Activated T-cell treated with anti-CD3 and anti-CD28 coated beads, Interleukin-2, amount 50 U/mL, for 72 hours (primary cell): ENCODE measurements at regions not wholly inside any gene's neighbourhood (a gene's known extent, or its start where the extent isn't known, plus 50 kb on each side); places are given as distances from the start of the nearest gene placed in this dataset.

ENCODE experiments used
- ATAC-seq, 2 donors: fragments of 150-1000 bp; cut with Tn5 transposase; replicated peaks in 1 of 2; 2 replicates each; pipeline ENCODE4 v1.10.0; 2021; ENCODE audit warnings: moderate library complexity in 2 of 2, mild to moderate bottlenecking in 1 of 2
- DNase-seq, 2 donors: peaks; one replicate each; pipeline ENCODE4 v3.0.0; 2021 to 2022; ENCODE audit warnings: mixed read lengths in 1 of 2
- H3K27ac Mint-ChIP-seq: one replicate; pipeline ENCODE4 v1.8.0; 2022; ENCODE audit warnings: mild to moderate bottlenecking, moderate library complexity, mixed read lengths
- H3K27me3 Mint-ChIP-seq: one replicate; pipeline ENCODE4 v1.8.0; 2022; ENCODE audit warnings: low read depth, mixed read lengths
- H3K36me3 Mint-ChIP-seq, 2 donors: one replicate each; pipeline ENCODE4 v1.8.0; 2022; ENCODE audit warnings: mixed read lengths in 2 of 2, mild to moderate bottlenecking in 1 of 2; ENCODE audit not compliant: insufficient read depth in 2 of 2
- H3K4me1 Mint-ChIP-seq: one replicate; pipeline ENCODE4 v1.8.0; 2022; ENCODE audit warnings: low read depth, mixed read lengths
- H3K4me3 Mint-ChIP-seq, 2 donors: one replicate each; pipeline ENCODE4 v1.8.0; 2022; ENCODE audit warnings: mild to moderate bottlenecking in 2 of 2, mixed read lengths in 2 of 2, moderate library complexity in 2 of 2
- H3K9me3 Mint-ChIP-seq, 2 donors: one replicate each; pipeline ENCODE4 v1.8.0; 2022; ENCODE audit warnings: mixed read lengths in 2 of 2

DNA sequence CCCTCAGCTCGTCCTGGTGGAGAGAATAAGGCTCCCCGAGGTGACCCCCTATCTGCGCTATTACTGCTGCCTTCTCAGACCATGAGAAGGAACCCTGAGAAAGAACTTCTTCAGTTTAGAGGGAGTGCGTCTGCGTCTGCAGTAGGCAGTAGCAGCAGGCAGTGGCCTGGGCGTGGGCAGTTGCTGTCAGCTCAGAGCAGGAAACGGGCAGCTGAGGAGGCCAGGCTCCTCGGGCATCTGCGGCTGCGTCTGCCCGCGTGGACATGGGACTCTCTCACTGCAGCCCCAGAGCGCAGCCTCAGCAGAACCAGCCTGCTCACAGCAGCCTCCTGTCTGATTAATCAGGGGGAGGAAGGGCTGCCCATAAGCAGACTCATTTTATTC is 49.8 kb upstream of the FCN1 start:
- Mint-ChIP-seq H3K36me3 (no peaks in the 10 kb centered on the region), H3K27me3 (peaks cover 8% of the 10 kb centered on the region), H3K27ac (no peak overlapping the region), H3K9me3 (no peaks in the 10 kb centered on the region), H3K4me3 (no peak overlapping the region), H3K4me1 (no peaks in the 10 kb centered on the region)
- DNase-seq = no peak
- ATAC-seq = no peak

DNA sequence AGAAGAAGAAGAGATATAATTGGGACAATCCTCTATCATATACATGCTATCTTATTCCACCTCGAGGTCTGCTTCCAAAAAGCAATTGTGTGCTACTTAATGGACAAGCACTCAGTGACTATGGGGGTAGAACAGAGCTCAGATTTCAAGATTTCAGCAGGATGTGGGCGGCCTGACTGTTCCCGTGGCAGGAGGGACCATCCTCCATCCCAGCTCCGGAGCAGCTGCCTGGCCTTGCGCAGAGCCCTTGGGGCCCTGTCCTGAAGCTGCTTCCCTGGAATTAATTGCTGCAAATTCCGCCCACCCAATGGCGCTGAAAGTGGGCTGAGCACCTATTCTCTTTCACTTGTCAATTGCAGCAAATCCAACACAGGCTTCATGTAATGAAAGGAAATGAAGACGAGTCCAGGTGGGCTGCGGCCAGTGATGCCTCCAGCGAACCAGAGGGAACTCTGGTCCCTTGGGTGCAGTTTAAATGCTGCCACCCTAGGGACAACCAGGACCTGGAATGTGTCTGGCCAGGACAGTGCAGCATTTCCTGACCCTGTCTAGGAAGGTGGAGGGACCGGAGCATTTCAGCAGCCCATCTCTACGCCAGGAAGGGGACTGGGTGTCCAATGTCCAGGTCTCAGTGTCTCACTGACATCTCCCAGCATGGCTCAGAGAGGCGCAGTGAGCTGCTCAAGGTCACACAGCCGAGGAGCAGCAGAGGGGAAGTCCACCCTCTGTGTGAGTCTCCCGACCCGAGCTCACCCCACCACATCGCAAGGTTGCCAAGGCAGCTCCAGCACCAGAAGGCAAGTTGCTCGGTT is 50.5 kb upstream of the FCN1 start:
- Mint-ChIP-seq H3K9me3 (no peaks in the 10 kb centered on the region), H3K36me3 (no peaks in the 10 kb centered on the region), H3K27ac (no peak overlapping the region), H3K27me3 (peaks cover 14% of the 10 kb centered on the region), H3K4me1 (no peaks in the 10 kb centered on the region), H3K4me3 (no peak overlapping the region)
- ATAC-seq (no peak), DNase-seq (no peak)

DNA sequence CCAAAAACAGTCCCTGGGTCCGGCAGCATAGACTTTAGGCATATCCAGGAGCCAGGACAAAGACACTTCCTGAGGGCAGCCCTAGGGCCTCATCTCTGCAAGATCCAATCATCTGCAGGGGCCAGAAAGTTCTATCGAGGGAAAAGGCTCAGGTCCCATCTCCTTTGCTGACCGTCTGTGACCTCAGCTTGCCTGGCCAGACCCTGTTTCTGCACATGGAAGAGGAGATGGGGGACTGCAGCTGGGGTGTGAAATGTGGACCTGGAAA is 51.0 kb upstream of the FCN1 start:
- ATAC-seq (no peak), DNase-seq (no peak)
- H3K36me3 Mint-ChIP-seq = no peaks in the 10 kb centered on the region
- peaks cover 15% of the 10 kb centered on the region for H3K27me3 Mint-ChIP-seq
- no peak overlapping the region for H3K27ac Mint-ChIP-seq
- no peaks in the 10 kb centered on the region for H3K4me1 Mint-ChIP-seq
- H3K4me3 Mint-ChIP-seq = no peak overlapping the region
- H3K9me3 Mint-ChIP-seq = no peaks in the 10 kb centered on the region

DNA sequence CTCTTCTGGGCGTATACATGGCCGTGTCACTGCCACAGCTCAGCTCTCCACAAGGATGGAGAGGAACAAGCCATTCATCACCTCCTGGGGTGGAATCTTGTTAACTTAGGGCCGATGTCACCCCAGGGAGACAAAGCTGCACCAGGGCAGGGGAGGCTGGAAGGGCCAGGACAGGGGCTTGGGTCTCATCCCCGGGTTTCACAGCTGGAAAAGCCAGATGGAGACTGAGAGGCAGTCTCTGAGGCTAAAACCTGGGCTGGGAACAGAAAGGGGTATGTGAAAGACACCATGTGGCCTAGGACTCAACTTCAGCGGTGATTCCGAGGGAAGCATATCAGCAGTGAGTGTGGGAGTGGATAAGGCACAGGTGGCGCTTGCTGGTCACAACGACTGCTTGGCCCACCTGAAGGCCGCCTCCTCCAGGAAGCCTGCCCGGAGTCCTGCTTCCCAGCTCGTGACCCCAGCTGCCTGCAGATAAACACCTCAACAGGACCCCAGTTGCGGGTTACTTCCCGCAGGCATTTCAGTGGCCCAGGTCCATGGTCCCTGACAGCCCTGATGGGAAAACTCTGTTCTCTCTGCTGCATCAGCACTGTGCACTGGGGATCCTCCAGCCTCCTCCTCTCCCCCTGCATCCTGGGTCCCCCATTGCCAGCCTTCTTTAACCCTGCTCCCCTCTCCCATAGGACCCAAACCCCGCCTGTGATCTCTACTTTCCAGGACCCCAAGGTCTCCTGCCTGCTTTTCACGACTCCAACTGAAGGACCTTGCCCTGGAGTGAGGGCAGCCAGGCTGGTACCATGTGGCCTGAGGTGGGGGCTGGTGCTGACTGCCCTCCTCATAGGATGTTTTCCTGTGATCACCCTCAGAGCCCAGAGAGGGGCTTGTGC is 51.7 kb upstream of the FCN1 start:
- H3K36me3 Mint-ChIP-seq = no peaks in the 10 kb centered on the region
- H3K4me1 Mint-ChIP-seq = no peaks in the 10 kb centered on the region
- DNase-seq (no peak), ATAC-seq (no peak)
- no peak overlapping the region for H3K4me3 Mint-ChIP-seq
- no peaks in the 10 kb centered on the region for H3K9me3 Mint-ChIP-seq
- no peak overlapping the region for H3K27ac Mint-ChIP-seq
- H3K27me3 Mint-ChIP-seq = peaks cover 22% of the 10 kb centered on the region

DNA sequence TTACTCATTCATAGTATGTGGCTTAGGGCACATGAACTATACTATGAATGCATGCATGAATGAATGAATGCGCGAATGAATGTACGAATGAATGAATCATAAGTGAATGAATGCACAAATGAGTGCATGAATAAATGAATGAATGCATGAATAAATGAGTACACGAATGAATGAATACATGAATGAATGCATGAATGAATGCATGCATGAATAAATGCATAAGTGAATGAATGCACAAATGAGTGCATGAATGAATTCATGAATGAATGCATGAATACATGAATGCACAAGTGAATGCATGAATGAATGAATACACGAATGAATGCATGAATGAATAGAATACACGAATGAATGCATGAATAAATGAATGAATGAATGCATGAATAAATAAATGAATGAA is 52.5 kb upstream of the FCN1 start:
- ATAC-seq (no peak), DNase-seq (no peak)
- Mint-ChIP-seq H3K27ac (no peak overlapping the region), H3K36me3 (no peaks in the 10 kb centered on the region), H3K9me3 (no peaks in the 10 kb centered on the region), H3K4me3 (no peak overlapping the region), H3K4me1 (no peaks in the 10 kb centered on the region), H3K27me3 (peaks cover 23% of the 10 kb centered on the region)

DNA sequence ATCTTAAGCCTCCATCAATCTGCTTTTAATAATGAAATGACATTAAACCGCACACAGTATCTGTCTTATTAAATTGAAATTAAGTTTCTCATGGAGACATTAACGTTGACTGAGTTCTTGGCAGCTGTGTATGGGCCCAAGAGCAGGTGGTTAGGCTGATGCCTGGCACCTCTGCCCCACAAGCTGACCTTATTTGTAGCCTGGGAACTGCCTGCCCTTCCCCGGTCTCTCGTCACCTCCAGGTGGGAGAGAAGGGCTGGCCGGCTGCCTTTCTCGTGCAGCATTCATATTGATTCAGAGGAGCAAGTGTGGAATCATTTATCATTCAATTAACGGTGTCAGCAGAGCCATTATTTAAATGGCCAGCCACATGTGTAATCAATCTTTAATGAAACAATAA is 53.0 kb upstream of the FCN1 start:
- Mint-ChIP-seq H3K4me3 (no peak overlapping the region), H3K9me3 (no peaks in the 10 kb centered on the region), H3K27ac (no peak overlapping the region), H3K4me1 (no peaks in the 10 kb centered on the region), H3K36me3 (no peaks in the 10 kb centered on the region), H3K27me3 (peaks cover 23% of the 10 kb centered on the region)
- ATAC-seq (no peak), DNase-seq (no peak)

DNA sequence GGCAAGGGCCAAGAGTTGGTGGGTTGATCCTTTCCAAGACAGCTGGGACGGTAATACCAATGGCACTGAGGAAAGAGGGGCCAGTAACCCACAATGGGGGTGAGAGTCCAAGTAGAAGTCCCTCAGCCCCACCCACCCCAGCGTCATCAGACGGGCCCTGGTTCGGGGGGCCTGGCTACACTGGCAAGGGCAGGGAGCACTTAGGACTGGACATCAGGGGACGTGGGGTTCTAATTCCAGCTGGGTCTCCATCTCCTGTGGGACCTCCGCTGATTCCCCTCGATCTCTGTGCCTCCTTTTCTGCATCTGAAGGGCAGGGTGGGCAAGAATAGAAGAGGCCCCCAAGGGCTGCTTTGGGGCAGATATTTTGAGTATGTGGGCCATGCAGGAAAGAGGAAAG is 53.5 kb upstream of the FCN1 start:
- DNase-seq (no peak), ATAC-seq (no peak)
- Mint-ChIP-seq H3K27ac (no peak overlapping the region), H3K4me3 (no peak overlapping the region), H3K27me3 (peaks cover 23% of the 10 kb centered on the region), H3K36me3 (no peaks in the 10 kb centered on the region), H3K4me1 (no peaks in the 10 kb centered on the region), H3K9me3 (no peaks in the 10 kb centered on the region)

DNA sequence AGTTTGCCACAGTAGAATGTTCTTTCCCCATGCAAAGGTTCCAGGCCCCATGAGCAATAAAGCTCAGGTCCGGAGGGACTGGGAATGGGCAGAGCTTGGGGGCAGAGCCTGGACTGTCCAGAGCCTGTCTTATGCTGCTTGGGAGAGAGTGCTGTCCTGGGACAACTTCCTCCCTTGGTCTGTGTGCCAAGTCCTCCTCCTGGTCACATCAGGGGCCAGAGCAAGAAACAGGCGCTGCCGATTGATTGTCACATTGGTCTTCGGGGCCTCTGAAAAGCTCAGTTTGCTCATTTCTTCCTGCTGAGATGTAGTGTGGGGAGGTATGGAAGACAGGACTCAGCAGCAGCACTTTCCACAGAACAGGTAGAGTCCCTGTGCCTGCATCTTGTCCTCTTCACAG is 54.0 kb upstream of the FCN1 start:
- H3K4me1 Mint-ChIP-seq = no peaks in the 10 kb centered on the region
- H3K27ac Mint-ChIP-seq = no peak overlapping the region
- no peaks in the 10 kb centered on the region for H3K36me3 Mint-ChIP-seq
- no peaks in the 10 kb centered on the region for H3K9me3 Mint-ChIP-seq
- H3K27me3 Mint-ChIP-seq = peaks cover 23% of the 10 kb centered on the region
- DNase-seq (no peak), ATAC-seq (no peak)
- no peak overlapping the region for H3K4me3 Mint-ChIP-seq

DNA sequence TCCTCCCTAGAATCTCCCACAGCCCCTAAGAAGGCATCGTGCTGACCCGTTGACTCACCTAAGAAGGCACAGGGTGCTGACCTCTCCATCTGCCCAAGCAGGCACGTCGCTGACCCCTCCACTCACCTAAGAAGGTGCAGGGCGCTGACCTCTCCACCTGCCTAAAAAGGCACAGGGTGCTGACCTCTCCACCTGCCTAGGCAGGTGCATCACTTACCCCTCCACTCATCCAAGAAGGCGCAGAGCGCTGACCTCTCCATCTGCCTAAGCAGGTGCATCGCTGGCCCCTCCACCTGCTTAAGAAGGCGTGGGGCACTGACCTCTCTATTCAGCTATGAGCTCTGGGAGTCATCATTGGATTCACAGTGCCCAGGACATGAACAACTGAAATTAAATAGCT is 54.4 kb upstream of the FCN1 start:
- no peaks in the 10 kb centered on the region for H3K4me1 Mint-ChIP-seq
- H3K27me3 Mint-ChIP-seq = peaks cover 23% of the 10 kb centered on the region
- H3K36me3 Mint-ChIP-seq = no peaks in the 10 kb centered on the region
- H3K27ac Mint-ChIP-seq = no peak overlapping the region
- no peaks in the 10 kb centered on the region for H3K9me3 Mint-ChIP-seq
- H3K4me3 Mint-ChIP-seq = no peak overlapping the region
- DNase-seq = no peak
- no peak for ATAC-seq

DNA sequence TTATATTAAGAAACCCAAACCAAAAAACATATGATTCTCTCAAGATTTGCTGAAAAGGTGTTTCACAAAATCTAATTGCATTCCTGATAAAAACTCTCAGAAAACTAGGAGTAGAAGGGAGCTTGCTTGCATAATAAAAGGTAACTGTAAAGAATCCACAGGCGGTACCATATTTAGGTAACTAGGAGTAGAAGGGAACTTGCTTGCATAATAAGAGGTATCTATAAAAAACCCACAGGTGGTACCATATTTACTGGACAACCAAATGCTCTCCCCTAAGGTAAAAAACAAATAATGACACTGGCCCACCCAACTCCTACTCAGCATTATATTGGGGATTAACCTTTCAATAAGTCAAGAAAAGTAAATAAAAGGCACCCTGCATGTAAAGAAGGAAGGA is 57.5 kb upstream of the FCN1 start:
- Mint-ChIP-seq H3K27ac (no peak overlapping the region), H3K27me3 (peaks cover 17% of the 10 kb centered on the region), H3K4me3 (no peak overlapping the region), H3K4me1 (no peaks in the 10 kb centered on the region), H3K9me3 (no peaks in the 10 kb centered on the region), H3K36me3 (no peaks in the 10 kb centered on the region)
- no peak for ATAC-seq
- no peak for DNase-seq

DNA sequence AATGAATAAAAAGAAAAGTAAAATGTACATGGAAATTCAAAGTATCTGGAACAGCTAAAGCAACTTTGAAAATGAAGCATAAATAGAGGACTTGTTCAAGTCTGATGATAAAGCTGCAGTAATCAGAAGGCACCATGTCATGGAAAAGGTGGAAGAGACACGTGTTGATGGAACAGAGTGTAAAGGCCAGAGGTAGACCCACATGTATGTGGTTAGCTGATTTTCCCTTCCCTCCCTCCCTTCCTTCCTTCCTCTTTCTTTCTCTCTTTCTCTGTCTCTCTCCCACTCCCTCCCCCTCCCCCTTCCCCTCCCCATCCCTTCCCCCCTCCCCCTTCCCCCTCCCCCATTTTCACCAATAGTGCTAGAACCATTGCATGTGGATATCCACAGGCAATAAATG is 58.7 kb upstream of the FCN1 start:
- Mint-ChIP-seq H3K36me3 (no peaks in the 10 kb centered on the region), H3K27me3 (peaks cover 15% of the 10 kb centered on the region), H3K27ac (no peak overlapping the region), H3K9me3 (no peaks in the 10 kb centered on the region), H3K4me3 (no peak overlapping the region), H3K4me1 (no peaks in the 10 kb centered on the region)
- DNase-seq (no peak), ATAC-seq (no peak)

DNA sequence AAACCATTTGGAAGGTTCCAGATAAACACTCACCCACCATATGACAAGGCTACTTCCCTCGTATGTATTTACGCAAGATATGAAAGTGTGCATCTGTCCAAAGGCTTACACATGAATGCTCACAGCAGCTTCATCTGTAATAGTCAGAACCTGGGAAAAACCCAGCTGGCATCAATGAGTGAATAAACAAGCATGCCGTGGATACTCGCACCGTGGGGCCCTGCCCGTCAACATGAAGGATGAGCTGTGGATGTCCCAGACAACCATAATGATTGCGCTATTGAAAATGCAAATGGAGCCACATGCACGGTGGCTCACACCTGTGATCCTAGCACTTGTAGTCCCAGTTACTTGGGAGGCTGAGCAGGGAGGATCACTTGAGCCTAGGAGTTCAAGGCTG is 60.6 kb upstream of the FCN1 start:
- DNase-seq (no peak), ATAC-seq (no peak)
- Mint-ChIP-seq H3K4me3 (no peak overlapping the region), H3K27ac (no peak overlapping the region), H3K27me3 (peaks cover 9% of the 10 kb centered on the region), H3K36me3 (no peaks in the 10 kb centered on the region), H3K9me3 (no peaks in the 10 kb centered on the region), H3K4me1 (no peaks in the 10 kb centered on the region)

DNA sequence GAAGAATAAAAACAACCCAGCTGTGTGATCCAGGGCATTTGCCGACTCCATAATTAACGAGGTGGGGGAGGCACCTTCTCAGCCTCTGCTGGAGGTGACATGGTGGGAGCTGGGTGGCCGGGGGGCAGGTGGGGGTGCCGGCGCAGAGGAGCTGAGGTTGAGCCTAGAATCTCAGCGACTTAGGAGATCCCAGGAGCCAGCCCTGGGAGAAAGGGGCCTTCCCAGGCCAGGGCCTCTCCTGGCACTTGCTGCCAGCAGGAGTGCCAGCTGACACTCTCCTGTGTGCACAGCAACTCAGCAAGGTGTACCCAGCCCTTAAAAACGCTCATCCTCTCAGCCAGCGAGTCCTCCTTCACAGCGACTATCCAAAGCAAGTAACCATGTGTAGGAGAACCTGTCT is 62.8 kb upstream of the FCN1 start:
- ATAC-seq (no peak), DNase-seq (no peak)
- Mint-ChIP-seq H3K4me1 (no peaks in the 10 kb centered on the region), H3K27ac (no peak overlapping the region), H3K36me3 (no peaks in the 10 kb centered on the region), H3K4me3 (no peak overlapping the region), H3K9me3 (peaks cover 0 to 2% of the 10 kb centered on the region in 2 donors), H3K27me3 (no peaks in the 10 kb centered on the region)

DNA sequence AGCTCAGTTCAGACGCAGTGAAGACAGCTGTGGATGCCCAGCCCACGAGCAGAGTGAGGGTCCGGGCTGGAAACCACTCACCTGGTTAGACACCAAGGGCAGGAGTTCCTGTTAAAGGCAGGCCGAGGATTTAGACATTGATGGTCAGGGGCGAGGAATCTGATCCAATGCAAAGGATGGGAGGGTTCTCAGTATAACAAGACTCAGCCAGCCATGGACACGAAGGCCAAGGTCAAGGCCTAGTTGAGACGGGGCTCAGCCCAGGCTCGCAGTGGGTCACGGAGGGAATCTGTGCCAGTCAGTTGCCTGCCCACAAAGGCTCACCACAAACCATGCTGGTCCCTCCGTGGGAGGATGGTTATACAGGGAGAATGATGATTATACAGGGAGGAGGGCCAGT is 63.3 kb upstream of the FCN1 start:
- ATAC-seq = no peak
- Mint-ChIP-seq H3K9me3 (peaks cover 2% of the 10 kb centered on the region in 2 donors), H3K27me3 (no peaks in the 10 kb centered on the region), H3K4me3 (no peak overlapping the region), H3K36me3 (no peaks in the 10 kb centered on the region), H3K4me1 (no peaks in the 10 kb centered on the region), H3K27ac (no peak overlapping the region)
- DNase-seq = no peak
